ENCODE measurements at regions not wholly inside any gene's neighbourhood (a gene's known extent, or its start where the extent isn't known, plus 50 kb on each side); places are given as distances from the start of the nearest gene placed in this dataset.
"Not testable (repeated sequence)": the region's sequence is repeated elsewhere in the genome, so short reads cannot be mapped to it uniquely, and the experiment has no call there.

GRCh38 chr12:34407813-34408212, 385.5 kb downstream of the ALG10 start:
- no peak overlapping the region for H3K4me3 ChIP-seq (ENCODE audit: low read length)
- DNase-seq (ENCODE audit: low read depth): no peak
- TF ChIP-seq CTCF (conservative IDR thresholded peaks at IDR 0.05; ENCODE audit: low read depth, low read length): no peak

GRCh38 chr12:34431509-34431908, 409.2 kb downstream of the ALG10 start:
- DNase-seq (ENCODE audit: low read depth): not testable (repeated sequence)

More at GRCh38 chr12:34431509-34431908, 409.2 kb downstream of the ALG10 start:
- not testable (repeated sequence) for H3K4me3 ChIP-seq (ENCODE audit: low read length)
